Caki2 (cell line): ENCODE measurements at regions not wholly inside any gene's neighbourhood (a gene's known extent, or its start where the extent isn't known, plus 50 kb on each side); places are given as distances from the start of the nearest gene placed in this dataset.
A peak's percentile ranks its signal among the peaks of the same experiment; 100 is the strongest.

ENCODE experiments used
- DNase-seq: peaks from one replicate; pipeline ENCODE4 v3.0.0-alpha.2; 2015; ENCODE audit warnings: low read depth
- in situ Hi-C: cut with HindIII; loops from 2 replicates; pipeline ENCODE4 v1.10.0; 2016; ENCODE audit warnings: low sequenced_read_pairs, low pct_unique_long_range_greater_than_20kb, mixed read lengths

GRCh38 chr22:47329727-47330650 is 567.5 kb downstream of the TBC1D22A start:
- no peak for DNase-seq
- in situ Hi-C loops = no loop called here

- DNase-seq = peak; percentile 95
- in situ Hi-C loops = no loop called here
Observed at GRCh38 chr22:47328550-47329243, 566.2 kb downstream of the TBC1D22A start.

GRCh38 chr22:47327241-47327640 is 564.8 kb downstream of the TBC1D22A start:
- no peak for DNase-seq
- in situ Hi-C loops = no loop called here

GRCh38 chr22:47325249-47325648 is 562.8 kb downstream of the TBC1D22A start:
- in situ Hi-C loops = no loop called here
- no peak for DNase-seq

GRCh38 chr22:47324435-47324990 is 562.1 kb downstream of the TBC1D22A start:
- in situ Hi-C loops = no loop called here
- no peak for DNase-seq

- no peak for DNase-seq
- in situ Hi-C loops = no loop called here
Observed at GRCh38 chr22:47323518-47323917, 561.1 kb downstream of the TBC1D22A start.

GRCh38 chr22:47322854-47323253 is 560.4 kb downstream of the TBC1D22A start:
- peak; percentile 28 for DNase-seq
- in situ Hi-C loops = no loop called here

GRCh38 chr22:47320560-47320959 is 558.1 kb downstream of the TBC1D22A start:
- no peak for DNase-seq
- in situ Hi-C loops = no loop called here

GRCh38 chr22:47318041-47318737 is 555.7 kb downstream of the TBC1D22A start:
- no peak for DNase-seq
- in situ Hi-C loops = no loop called here

GRCh38 chr22:47315862-47316419 is 553.5 kb downstream of the TBC1D22A start:
- no peak for DNase-seq
- in situ Hi-C loops = no loop called here

GRCh38 chr22:47310601-47311000 is 548.2 kb downstream of the TBC1D22A start:
- DNase-seq = peak; percentile 66
- in situ Hi-C loops = no loop called here

- no peak for DNase-seq
- in situ Hi-C loops = no loop called here
Observed at GRCh38 chr22:47309946-47310345, 547.5 kb downstream of the TBC1D22A start.

GRCh38 chr22:47309476-47309875 is 547.0 kb downstream of the TBC1D22A start:
- in situ Hi-C loops = no loop called here
- no peak for DNase-seq

GRCh38 chr22:47308886-47309285 is 546.4 kb downstream of the TBC1D22A start:
- DNase-seq = no peak
- in situ Hi-C loops = no loop called here

- in situ Hi-C loops = no loop called here
Observed at GRCh38 chr22:47307822-47308221, 545.4 kb downstream of the TBC1D22A start.

GRCh38 chr22:47307326-47307725 is 544.9 kb downstream of the TBC1D22A start:
- in situ Hi-C loops = no loop called here
- DNase-seq = peak; percentile 40

More at GRCh38 chr22:47307822-47308221, 545.4 kb downstream of the TBC1D22A start:
- DNase-seq = no peak

- DNase-seq = no peak
- in situ Hi-C loops = no loop called here
Observed at GRCh38 chr22:47304854-47305253, 542.4 kb downstream of the TBC1D22A start.

GRCh38 chr22:47304191-47304831 is 541.9 kb downstream of the TBC1D22A start:
- in situ Hi-C loops = no loop called here
- no peak for DNase-seq
